Astrocyte (in vitro differentiated cells and primary cell): ENCODE measurements at regions not wholly inside any gene's neighbourhood (a gene's known extent, or its start where the extent isn't known, plus 50 kb on each side); places are given as distances from the start of the nearest gene placed in this dataset.

ENCODE experiments used
- DNase-seq: peaks from one replicate; pipeline ENCODE4 v3.0.0-alpha.2; 2010; ENCODE audit warnings: low read depth
- FAIRE-seq: peaks from 2 replicates; lab custom pipeline; 2011; peaks lifted over from hg19 to GRCh38; lab: Jason Lieb, UNC
- H2AFZ ChIP-seq: 2 replicates; pipeline ENCODE4 v1.6.0; 2012; ENCODE audit warnings: low read depth, low read length, inconsistent platforms
- H3K27ac ChIP-seq: 2 replicates; pipeline ENCODE4 v1.5.1; 2011; ENCODE audit warnings: low read depth, low read length, inconsistent platforms
- H3K27me3 ChIP-seq: 2 replicates; pipeline ENCODE4 v1.6.0; 2011; ENCODE audit warnings: low read length, inconsistent platforms; ENCODE audit not compliant: insufficient read depth
- H3K36me3 ChIP-seq: 2 replicates; pipeline ENCODE4 v1.5.1; 2011; ENCODE audit warnings: low read length, inconsistent platforms; ENCODE audit not compliant: insufficient read depth
- H3K4me1 ChIP-seq: 2 replicates; pipeline ENCODE4 v1.5.1; 2011; ENCODE audit warnings: low read length, inconsistent platforms; ENCODE audit not compliant: insufficient read depth
- H3K4me2 ChIP-seq: 2 replicates; pipeline ENCODE4 v1.6.0; 2012; ENCODE audit warnings: low read length, inconsistent platforms
- H3K4me3 ChIP-seq: 2 replicates; pipeline ENCODE4 v1.5.1; 2011; ENCODE audit warnings: low read depth, mild to moderate bottlenecking, low read length, inconsistent platforms; ENCODE audit not compliant: insufficient read depth
- H3K79me2 ChIP-seq: 2 replicates; pipeline ENCODE4 v1.6.0; 2012; ENCODE audit warnings: mild to moderate bottlenecking, low read length, inconsistent platforms; ENCODE audit not compliant: insufficient read depth
- H3K9ac ChIP-seq: 2 replicates; pipeline ENCODE4 v1.6.0; 2012; ENCODE audit warnings: mild to moderate bottlenecking, low read length, inconsistent platforms
- H3K9me3 ChIP-seq: 2 replicates; pipeline ENCODE4 v1.5.1; 2012; ENCODE audit warnings: low read depth, mild to moderate bottlenecking, low read length, inconsistent platforms; ENCODE audit not compliant: insufficient read depth
- H4K20me1 ChIP-seq: 2 replicates; pipeline ENCODE4 v1.6.0; 2012; ENCODE audit warnings: low read length, inconsistent platforms; ENCODE audit not compliant: insufficient read depth
- H3K27ac Mint-ChIP-seq: one replicate; pipeline ENCODE4 v1.8.0; 2021; ENCODE audit warnings: mild to moderate bottlenecking, mixed read lengths; ENCODE audit not compliant: unreplicated experiment
- H3K27me3 Mint-ChIP-seq: one replicate; pipeline ENCODE4 v1.8.0; 2021; ENCODE audit warnings: low read depth, mixed read lengths; ENCODE audit not compliant: unreplicated experiment
- H3K36me3 Mint-ChIP-seq: one replicate; pipeline ENCODE4 v1.8.0; 2021; ENCODE audit warnings: low read depth, mixed read lengths; ENCODE audit not compliant: unreplicated experiment
- H3K4me1 Mint-ChIP-seq: one replicate; pipeline ENCODE4 v1.8.0; 2021; ENCODE audit warnings: low read depth, mixed read lengths; ENCODE audit not compliant: unreplicated experiment
- H3K4me3 Mint-ChIP-seq: one replicate; pipeline ENCODE4 v1.8.0; 2021; ENCODE audit warnings: mild to moderate bottlenecking, moderate library complexity, mixed read lengths; ENCODE audit not compliant: unreplicated experiment
- H3K9me3 Mint-ChIP-seq: one replicate; pipeline ENCODE4 v1.8.0; 2021; ENCODE audit warnings: mild to moderate bottlenecking, mixed read lengths; ENCODE audit not compliant: unreplicated experiment
- EZH2 ChIP-seq: IDR thresholded peaks from 2 replicates; pipeline ENCODE4 v1.6.1; 2012; ENCODE audit warnings: mild to moderate bottlenecking, low read length, inconsistent platforms; ENCODE audit not compliant: insufficient read depth
- TF ChIP-seq, protein P1 (sequence below): IDR thresholded peaks from 2 replicates; pipeline ENCODE4 v1.5.1; 2011; ENCODE audit warnings: low read depth, mild to moderate bottlenecking, inconsistent platforms, low read length, moderate library complexity; ENCODE audit not compliant: insufficient read depth

DNA sequence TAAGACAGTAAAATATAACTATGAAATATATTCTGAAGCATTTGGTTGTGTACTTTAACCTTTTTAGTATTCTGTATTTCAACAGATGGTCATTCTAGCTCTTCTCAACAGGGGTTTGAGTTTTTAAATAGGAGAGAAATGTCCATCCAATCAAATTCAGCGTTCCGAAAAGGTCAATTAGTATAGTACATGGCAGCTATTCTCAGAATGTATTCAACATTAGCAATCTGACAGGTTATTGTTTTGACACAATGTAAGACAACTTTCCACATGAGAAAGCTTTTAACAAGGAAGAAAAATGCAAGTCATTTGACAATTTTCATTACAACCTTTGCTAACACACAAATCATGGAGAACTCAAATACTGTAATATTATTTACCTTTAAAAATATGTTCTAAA, 996.3 kb upstream of the CDH10 start:
- TF ChIP-seq, protein P1, sequence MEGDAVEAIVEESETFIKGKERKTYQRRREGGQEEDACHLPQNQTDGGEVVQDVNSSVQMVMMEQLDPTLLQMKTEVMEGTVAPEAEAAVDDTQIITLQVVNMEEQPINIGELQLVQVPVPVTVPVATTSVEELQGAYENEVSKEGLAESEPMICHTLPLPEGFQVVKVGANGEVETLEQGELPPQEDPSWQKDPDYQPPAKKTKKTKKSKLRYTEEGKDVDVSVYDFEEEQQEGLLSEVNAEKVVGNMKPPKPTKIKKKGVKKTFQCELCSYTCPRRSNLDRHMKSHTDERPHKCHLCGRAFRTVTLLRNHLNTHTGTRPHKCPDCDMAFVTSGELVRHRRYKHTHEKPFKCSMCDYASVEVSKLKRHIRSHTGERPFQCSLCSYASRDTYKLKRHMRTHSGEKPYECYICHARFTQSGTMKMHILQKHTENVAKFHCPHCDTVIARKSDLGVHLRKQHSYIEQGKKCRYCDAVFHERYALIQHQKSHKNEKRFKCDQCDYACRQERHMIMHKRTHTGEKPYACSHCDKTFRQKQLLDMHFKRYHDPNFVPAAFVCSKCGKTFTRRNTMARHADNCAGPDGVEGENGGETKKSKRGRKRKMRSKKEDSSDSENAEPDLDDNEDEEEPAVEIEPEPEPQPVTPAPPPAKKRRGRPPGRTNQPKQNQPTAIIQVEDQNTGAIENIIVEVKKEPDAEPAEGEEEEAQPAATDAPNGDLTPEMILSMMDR = no peak
- no peak for TF ChIP-seq EZH2

DNA sequence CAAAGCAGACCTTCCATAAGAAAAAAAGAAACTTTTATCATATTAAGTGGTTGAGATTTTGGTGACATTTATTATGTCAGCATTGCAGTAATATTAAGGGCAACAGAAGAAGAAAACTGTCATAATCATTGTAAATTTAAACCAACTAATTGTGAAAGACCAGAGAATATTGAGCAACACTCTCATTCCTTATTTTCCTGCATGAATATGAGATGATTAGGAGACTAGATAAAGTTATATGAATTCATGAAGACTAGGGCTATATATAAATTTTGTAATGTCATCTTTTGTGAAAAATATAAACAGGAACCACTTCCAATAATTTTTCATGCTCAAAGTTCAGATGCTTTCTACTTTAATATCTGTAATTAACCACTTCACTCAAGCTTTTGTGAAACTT, 974.5 kb upstream of the CDH10 start:
- TF ChIP-seq, protein P1 = no peak
- TF ChIP-seq EZH2 = no peak
- Histone ChIP-seq H3K79me2 (no peaks in the 10 kb centered on the region), H2AFZ (no peak overlapping the region), H3K36me3 (no peaks in the 10 kb centered on the region), H3K4me1 (no peaks in the 10 kb centered on the region), H3K4me3 (no peak overlapping the region), H3K27ac (no peak overlapping the region), H3K9me3 (peaks cover 5% of the 10 kb centered on the region), H3K27me3 (no peaks in the 10 kb centered on the region), H3K9ac (no peak overlapping the region), H4K20me1 (no peaks in the 10 kb centered on the region), H3K4me2 (no peak overlapping the region)
- DNase-seq = no peak
- Mint-ChIP-seq H3K9me3 (peaks cover 3% of the 10 kb centered on the region), H3K27me3 (no peaks in the 10 kb centered on the region), H3K4me1 (no peaks in the 10 kb centered on the region), H3K36me3 (no peaks in the 10 kb centered on the region), H3K27ac (no peak overlapping the region), H3K4me3 (no peak overlapping the region)
- FAIRE-seq = no peak

More for the DNA sequence above, 996.3 kb upstream of the CDH10 start:
- H3K27ac ChIP-seq = no peak overlapping the region
- FAIRE-seq (no peak), DNase-seq (no peak)
- no peaks in the 10 kb centered on the region for H3K79me2 ChIP-seq
- no peaks in the 10 kb centered on the region for H3K36me3 ChIP-seq
- H4K20me1 ChIP-seq = no peaks in the 10 kb centered on the region
- no peak overlapping the region for H3K9ac ChIP-seq
- Mint-ChIP-seq H3K9me3 (no peaks in the 10 kb centered on the region), H3K4me1 (no peaks in the 10 kb centered on the region), H3K4me3 (no peak overlapping the region), H3K27ac (no peak overlapping the region), H3K36me3 (no peaks in the 10 kb centered on the region), H3K27me3 (no peaks in the 10 kb centered on the region)
- H3K27me3 ChIP-seq = no peaks in the 10 kb centered on the region
- H3K4me2 ChIP-seq = no peak overlapping the region
- H3K4me3 ChIP-seq = no peak overlapping the region
- H3K9me3 ChIP-seq = no peaks in the 10 kb centered on the region
- H3K4me1 ChIP-seq = no peaks in the 10 kb centered on the region
- H2AFZ ChIP-seq = no peak overlapping the region

DNA sequence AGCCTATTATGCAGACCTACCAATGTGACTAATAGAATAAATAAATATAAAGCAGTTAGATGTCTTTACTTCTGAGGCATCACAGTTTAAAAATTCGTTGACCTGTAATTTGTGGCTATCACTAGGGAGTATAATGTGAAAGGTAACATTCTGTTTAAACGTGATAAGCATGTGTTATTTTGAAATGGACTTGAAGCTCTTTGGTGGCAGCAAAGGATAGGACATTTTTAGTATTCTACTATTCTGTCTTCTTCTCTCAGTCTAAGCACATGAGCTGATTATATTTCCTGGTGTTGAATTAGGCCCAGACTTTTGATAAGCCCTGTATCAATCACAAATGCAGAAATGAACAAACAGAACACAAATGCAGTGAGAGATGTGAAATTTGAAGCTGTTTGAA, 974.0 kb upstream of the CDH10 start:
- DNase-seq (no peak), FAIRE-seq (no peak)
- Histone ChIP-seq H3K36me3 (no peaks in the 10 kb centered on the region), H3K4me1 (no peaks in the 10 kb centered on the region), H2AFZ (no peak overlapping the region), H3K4me3 (no peak overlapping the region), H4K20me1 (no peaks in the 10 kb centered on the region), H3K9me3 (peaks cover 5% of the 10 kb centered on the region), H3K27ac (no peak overlapping the region), H3K27me3 (no peaks in the 10 kb centered on the region), H3K9ac (no peak overlapping the region), H3K79me2 (no peaks in the 10 kb centered on the region), H3K4me2 (no peak overlapping the region)
- TF ChIP-seq, protein P1 = no peak
- no peak for TF ChIP-seq EZH2
- no peaks in the 10 kb centered on the region for H3K27me3 Mint-ChIP-seq
- no peaks in the 10 kb centered on the region for H3K4me1 Mint-ChIP-seq
- no peaks in the 10 kb centered on the region for H3K36me3 Mint-ChIP-seq
- H3K4me3 Mint-ChIP-seq = no peak overlapping the region
- H3K27ac Mint-ChIP-seq = no peak overlapping the region
- peaks cover 3% of the 10 kb centered on the region for H3K9me3 Mint-ChIP-seq
